Natural killer cell (primary cell): ENCODE measurements at regions not wholly inside any gene's neighbourhood (a gene's known extent, or its start where the extent isn't known, plus 50 kb on each side); places are given as distances from the start of the nearest gene placed in this dataset.

Source experiments
- ATAC-seq, 3 donors: fragments of 150-1000 bp in 2 of 3; fragments of 200-7000 bp in 1 of 3; cut with Tn5 transposase; 1 replicate in 1 of 3; 2 replicates in 2 of 3; pipeline ENCODE4 v1.10.0; 2021; ENCODE audit warnings: mild to moderate bottlenecking in 2 of 3, moderate library complexity in 2 of 3
- DNase-seq, 2 donors: peaks; one replicate each; pipeline versions ENCODE4 v3.0.0 to v3.0.0-alpha.2; 2013 to 2021; ENCODE audit warnings: mixed read lengths in 1 of 2
- H3K27ac ChIP-seq: one replicate; pipeline ENCODE4 v1.5.1; 2013; ENCODE audit warnings: mild to moderate bottlenecking, low read length
- H3K27me3 ChIP-seq: one replicate; pipeline ENCODE4 v1.6.1; 2013; ENCODE audit warnings: low read length; ENCODE audit not compliant: control insufficient read depth, insufficient read depth
- H3K36me3 ChIP-seq: one replicate; pipeline ENCODE4 v1.6.1; 2013; ENCODE audit warnings: low read length; ENCODE audit not compliant: control insufficient read depth, insufficient read depth
- H3K4me1 ChIP-seq: one replicate; pipeline ENCODE4 v1.6.1; 2013; ENCODE audit warnings: low read length; ENCODE audit not compliant: control insufficient read depth, insufficient read depth
- H3K4me3 ChIP-seq: one replicate; pipeline ENCODE4 v1.5.1; 2013; ENCODE audit warnings: low read length
- H3K9me3 ChIP-seq: one replicate; pipeline ENCODE4 v1.6.1; 2013; ENCODE audit warnings: low read length; ENCODE audit not compliant: control insufficient read depth, insufficient read depth
- H3K27ac Mint-ChIP-seq, 2 donors: one replicate each; pipeline ENCODE4 v1.8.0; 2022; ENCODE audit warnings: mild to moderate bottlenecking in 2 of 2, mixed read lengths in 2 of 2, moderate library complexity in 1 of 2
- H3K27me3 Mint-ChIP-seq, 2 donors: one replicate each; pipeline ENCODE4 v1.8.0; 2022; ENCODE audit warnings: low read depth in 2 of 2, mixed read lengths in 2 of 2
- H3K36me3 Mint-ChIP-seq: one replicate; pipeline ENCODE4 v1.8.0; 2022; ENCODE audit warnings: mixed read lengths
- H3K4me1 Mint-ChIP-seq, 2 donors: one replicate each; pipeline ENCODE4 v1.8.0; 2022; ENCODE audit warnings: mixed read lengths in 2 of 2
- H3K4me3 Mint-ChIP-seq: one replicate; pipeline ENCODE4 v1.8.0; 2022; ENCODE audit warnings: mild to moderate bottlenecking, moderate library complexity, mixed read lengths
- H3K9me3 Mint-ChIP-seq, 2 donors: one replicate each; pipeline ENCODE4 v1.8.0; 2022; ENCODE audit warnings: mixed read lengths in 2 of 2
- CTCF ChIP-seq: fragments of 200-600 bp; IDR thresholded peaks from one replicate; pipeline ENCODE4 v1.8.0; 2022; ENCODE audit warnings: antibody characterized with exemption
- WGBS: methylation state at CpG from one replicate; pipeline ENCODE4 v1.1.7; 2013; ENCODE audit warnings: missing lambda C conversion rate; ENCODE audit not compliant: insufficient coverage; 5-methylcytosine and 5-hydroxymethylcytosine counted together
- intact Hi-C: fragments of 100-400 bp; cut with micrococcal nuclease; formaldehyde crosslinking; loops from one replicate; pipeline ENCODE4 v1.14.2; 2022

GRCh38 chr18:78159397-78159796 lies 820.2 kb upstream of the SALL3 start:
- Mint-ChIP-seq H3K4me3 (no peak overlapping the region), H3K9me3 (peaks cover 0 to 5% of the 10 kb centered on the region in 2 donors), H3K4me1 (no peaks in the 10 kb centered on the region), H3K36me3 (no peaks in the 10 kb centered on the region), H3K27me3 (no peaks in the 10 kb centered on the region), H3K27ac (no peak overlapping the region)
- H3K9me3 ChIP-seq: no peaks in the 10 kb centered on the region
- no peak for TF ChIP-seq CTCF
- DNase-seq: no peak
- H3K4me3 ChIP-seq: no peak overlapping the region
- H3K4me1 ChIP-seq: no peaks in the 10 kb centered on the region
- no peak for ATAC-seq
- no peaks in the 10 kb centered on the region for H3K27me3 ChIP-seq
- intact Hi-C loops: no loop called here
- no peaks in the 10 kb centered on the region for H3K36me3 ChIP-seq
- no peak overlapping the region for H3K27ac ChIP-seq
- WGBS: 93% methylated on average over 8 of the region's 8 CpGs

GRCh38 chr18:78160961-78161656 lies 818.5 kb upstream of the SALL3 start:
- H3K27me3 ChIP-seq: no peaks in the 10 kb centered on the region
- H3K4me3 ChIP-seq: no peak overlapping the region
- H3K4me1 Mint-ChIP-seq: no peaks in the 10 kb centered on the region
- peaks cover 0 to 2% of the 10 kb centered on the region in 2 donors for H3K27me3 Mint-ChIP-seq
- H3K4me1 ChIP-seq: no peaks in the 10 kb centered on the region
- 90% methylated on average over 10 of the region's 11 CpGs for WGBS
- H3K27ac ChIP-seq: no peak overlapping the region
- no peaks in the 10 kb centered on the region for H3K36me3 ChIP-seq
- ATAC-seq: no peak
- H3K36me3 Mint-ChIP-seq: no peaks in the 10 kb centered on the region
- H3K4me3 Mint-ChIP-seq: no peak overlapping the region
- H3K9me3 Mint-ChIP-seq: peaks cover 0 to 5% of the 10 kb centered on the region in 2 donors
- intact Hi-C loops: no loop called here
- TF ChIP-seq CTCF: no peak
- no peaks in the 10 kb centered on the region for H3K9me3 ChIP-seq
- no peak overlapping the region for H3K27ac Mint-ChIP-seq
- no peak for DNase-seq

GRCh38 chr18:78165525-78165924 lies 814.1 kb upstream of the SALL3 start:
- Mint-ChIP-seq H3K9me3 (peaks cover 0 to 2% of the 10 kb centered on the region in 2 donors), H3K4me3 (no peak overlapping the region), H3K27ac (no peak overlapping the region), H3K4me1 (no peaks in the 10 kb centered on the region), H3K27me3 (peaks cover 0 to 2% of the 10 kb centered on the region in 2 donors), H3K36me3 (no peaks in the 10 kb centered on the region)
- H3K36me3 ChIP-seq: no peaks in the 10 kb centered on the region
- no peak for ATAC-seq
- no peak overlapping the region for H3K27ac ChIP-seq
- no peaks in the 10 kb centered on the region for H3K4me1 ChIP-seq
- no peaks in the 10 kb centered on the region for H3K27me3 ChIP-seq
- 75% methylated on average over 7 of the region's 7 CpGs for WGBS
- H3K9me3 ChIP-seq: no peaks in the 10 kb centered on the region
- DNase-seq: no peak
- TF ChIP-seq CTCF: no peak
- H3K4me3 ChIP-seq: no peak overlapping the region
- intact Hi-C loops: no loop called here

GRCh38 chr18:78168526-78168925 lies 811.1 kb upstream of the SALL3 start:
- H3K27ac ChIP-seq: no peak overlapping the region
- no peak overlapping the region for H3K4me3 ChIP-seq
- 100% methylated on average over 1 of the region's 1 CpG for WGBS
- H3K4me1 ChIP-seq: no peaks in the 10 kb centered on the region
- intact Hi-C loops: no loop called here
- H3K9me3 ChIP-seq: no peaks in the 10 kb centered on the region
- Mint-ChIP-seq H3K27ac (no peak overlapping the region), H3K36me3 (no peaks in the 10 kb centered on the region), H3K4me3 (no peak overlapping the region), H3K27me3 (peaks cover 0 to 2% of the 10 kb centered on the region in 2 donors), H3K9me3 (no peaks in the 10 kb centered on the region), H3K4me1 (no peaks in the 10 kb centered on the region)
- no peak for TF ChIP-seq CTCF
- no peak for ATAC-seq
- DNase-seq: no peak
- H3K27me3 ChIP-seq: no peaks in the 10 kb centered on the region
- no peaks in the 10 kb centered on the region for H3K36me3 ChIP-seq
